K562 (cell line): ENCODE measurements at regions not wholly inside any gene's neighbourhood (a gene's known extent, or its start where the extent isn't known, plus 50 kb on each side); places are given as distances from the start of the nearest gene placed in this dataset.

Experiments
- ADNP ChIP-seq: fragments of 200-800 bp; sonication (Bioruptor generic); IDR thresholded peaks from 2 replicates; pipeline ENCODE4 v1.6.1; 2016; ENCODE audit warnings: missing genetic modification characterization, missing compliant biosample characterization
- CBX8 ChIP-seq: fragments of 200-600 bp; sonication (generic); IDR thresholded peaks from 2 replicates; pipeline ENCODE4 v1.6.1; 2012; ENCODE audit warnings: borderline replicate concordance, mixed run types, low read depth, mild to moderate bottlenecking, moderate library complexity, mixed read lengths, low read length, control low read depth, inconsistent platforms; ENCODE audit not compliant: poor library complexity, severe bottlenecking; ENCODE audit errors: extremely low read depth
- FOXM1 ChIP-seq, 2 experiments: fragments of 450-650 bp in 1 of 2; sonication (generic) in 1 of 2; formaldehyde crosslinking in 1 of 2; IDR thresholded peaks; 2 replicates each; pipeline versions ENCODE4 v1.6.1 to v1.9.0; 2017 to 2022; ENCODE audit warnings: low read depth in 2 of 2, mild to moderate bottlenecking in 2 of 2, missing genetic modification reagents in 1 of 2, moderate library complexity in 1 of 2
- PCBP1 ChIP-seq: fragments of 200-400 bp; formaldehyde crosslinking; IDR thresholded peaks from 2 replicates; pipeline ENCODE4 v1.6.1; 2018; ENCODE audit warnings: mild to moderate bottlenecking, low read depth, low read length; ENCODE audit not compliant: poor library complexity, severe bottlenecking
- PCBP2 ChIP-seq: fragments of 200-400 bp; formaldehyde crosslinking; IDR thresholded peaks from 2 replicates; pipeline ENCODE4 v1.6.1; 2018; ENCODE audit warnings: low read length, low read depth, mild to moderate bottlenecking, moderate library complexity; ENCODE audit not compliant: poor library complexity, severe bottlenecking
- TF ChIP-seq, protein P1 (sequence below): fragments of 250-450 bp; sonication (Bioruptor Pico); IDR thresholded peaks from 2 replicates; pipeline ENCODE4 v1.4.0; 2020
- TF ChIP-seq, protein P2 (sequence below): fragments of 450-650 bp; IDR thresholded peaks from 2 replicates; pipeline ENCODE4 v1.6.1; 2017; ENCODE audit warnings: mild to moderate bottlenecking, moderate library complexity
- TF ChIP-seq, protein P3 (sequence below), 3 experiments: fragments of 200-800 bp in 1 of 3; sonication (Bioruptor generic) in 1 of 3; sonication (generic) in 1 of 3; formaldehyde crosslinking in 1 of 3; IDR thresholded peaks; 2 replicates each; pipeline versions ENCODE4 v1.6.1 to v1.8.0; 2016 to 2022; ENCODE audit warnings: mild to moderate bottlenecking in 2 of 3, missing compliant biosample characterization in 2 of 3, missing genetic modification characterization in 2 of 3, missing genetic modification reagents in 1 of 3
- TF ChIP-seq, protein P4 (sequence below): fragments of 250-450 bp; sonication (Bioruptor Pico); IDR thresholded peaks from 2 replicates; pipeline ENCODE4 v1.4.0; 2020; ENCODE audit warnings: mild to moderate bottlenecking, moderate library complexity
- TF ChIP-seq, protein P5 (sequence below): fragments of 250-450 bp; sonication (Bioruptor Pico); IDR thresholded peaks from 2 replicates; pipeline ENCODE4 v1.9.0; 2021; ENCODE audit warnings: mild to moderate bottlenecking
- TF ChIP-seq, protein P6 (sequence below): fragments of 250-450 bp; sonication (Bioruptor Pico); IDR thresholded peaks from 2 replicates; pipeline ENCODE4 v1.4.0; 2020; ENCODE audit warnings: mild to moderate bottlenecking, moderate library complexity, borderline replicate concordance

DNA sequence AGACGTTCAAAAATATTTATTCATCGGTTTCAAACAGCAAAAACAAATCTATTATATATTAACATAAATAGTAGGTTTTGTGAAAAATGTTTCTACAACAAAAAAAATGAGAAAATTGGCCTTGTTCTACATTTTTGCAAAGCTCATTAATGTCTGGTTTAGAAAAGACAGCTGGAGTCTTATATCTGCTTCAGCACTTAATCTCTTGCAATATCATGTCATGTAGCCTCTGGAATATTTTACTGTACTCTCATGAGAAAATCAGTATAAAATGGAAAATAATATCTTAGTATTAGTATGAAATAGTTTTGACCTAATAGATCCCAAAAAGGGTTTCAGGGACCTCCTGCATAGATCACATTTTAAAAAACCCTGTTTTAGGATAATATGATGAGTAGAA is 326.6 kb downstream of the ARL4A start (continued):
- TF ChIP-seq, protein P1, sequence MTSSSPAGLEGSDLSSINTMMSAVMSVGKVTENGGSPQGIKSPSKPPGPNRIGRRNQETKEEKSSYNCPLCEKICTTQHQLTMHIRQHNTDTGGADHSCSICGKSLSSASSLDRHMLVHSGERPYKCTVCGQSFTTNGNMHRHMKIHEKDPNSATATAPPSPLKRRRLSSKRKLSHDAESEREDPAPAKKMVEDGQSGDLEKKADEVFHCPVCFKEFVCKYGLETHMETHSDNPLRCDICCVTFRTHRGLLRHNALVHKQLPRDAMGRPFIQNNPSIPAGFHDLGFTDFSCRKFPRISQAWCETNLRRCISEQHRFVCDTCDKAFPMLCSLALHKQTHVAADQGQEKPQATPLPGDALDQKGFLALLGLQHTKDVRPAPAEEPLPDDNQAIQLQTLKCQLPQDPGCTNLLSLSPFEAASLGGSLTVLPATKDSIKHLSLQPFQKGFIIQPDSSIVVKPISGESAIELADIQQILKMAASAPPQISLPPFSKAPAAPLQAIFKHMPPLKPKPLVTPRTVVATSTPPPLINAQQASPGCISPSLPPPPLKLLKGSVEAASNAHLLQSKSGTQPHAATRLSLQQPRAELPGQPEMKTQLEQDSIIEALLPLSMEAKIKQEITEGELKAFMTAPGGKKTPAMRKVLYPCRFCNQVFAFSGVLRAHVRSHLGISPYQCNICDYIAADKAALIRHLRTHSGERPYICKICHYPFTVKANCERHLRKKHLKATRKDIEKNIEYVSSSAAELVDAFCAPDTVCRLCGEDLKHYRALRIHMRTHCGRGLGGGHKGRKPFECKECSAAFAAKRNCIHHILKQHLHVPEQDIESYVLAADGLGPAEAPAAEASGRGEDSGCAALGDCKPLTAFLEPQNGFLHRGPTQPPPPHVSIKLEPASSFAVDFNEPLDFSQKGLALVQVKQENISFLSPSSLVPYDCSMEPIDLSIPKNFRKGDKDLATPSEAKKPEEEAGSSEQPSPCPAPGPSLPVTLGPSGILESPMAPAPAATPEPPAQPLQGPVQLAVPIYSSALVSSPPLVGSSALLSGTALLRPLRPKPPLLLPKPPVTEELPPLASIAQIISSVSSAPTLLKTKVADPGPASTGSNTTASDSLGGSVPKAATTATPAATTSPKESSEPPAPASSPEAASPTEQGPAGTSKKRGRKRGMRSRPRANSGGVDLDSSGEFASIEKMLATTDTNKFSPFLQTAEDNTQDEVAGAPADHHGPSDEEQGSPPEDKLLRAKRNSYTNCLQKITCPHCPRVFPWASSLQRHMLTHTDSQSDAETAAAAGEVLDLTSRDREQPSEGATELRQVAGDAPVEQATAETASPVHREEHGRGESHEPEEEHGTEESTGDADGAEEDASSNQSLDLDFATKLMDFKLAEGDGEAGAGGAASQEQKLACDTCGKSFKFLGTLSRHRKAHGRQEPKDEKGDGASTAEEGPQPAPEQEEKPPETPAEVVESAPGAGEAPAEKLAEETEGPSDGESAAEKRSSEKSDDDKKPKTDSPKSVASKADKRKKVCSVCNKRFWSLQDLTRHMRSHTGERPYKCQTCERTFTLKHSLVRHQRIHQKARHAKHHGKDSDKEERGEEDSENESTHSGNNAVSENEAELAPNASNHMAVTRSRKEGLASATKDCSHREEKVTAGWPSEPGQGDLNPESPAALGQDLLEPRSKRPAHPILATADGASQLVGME (CRISPR knock-in tag), result no peak
- TF ChIP-seq ADNP (tag) (no peak), CBX8 (no peak), PCBP1 (no peak), FOXM1 (IDR thresholded peaks at IDR 0.05; ENCODE audit: low read depth) (no peak), FOXM1 (CRISPR knock-in tag; IDR thresholded peaks at IDR 0.05; ENCODE audit: low read depth) (no peak), PCBP2 (no peak)
- TF ChIP-seq, protein P2, sequence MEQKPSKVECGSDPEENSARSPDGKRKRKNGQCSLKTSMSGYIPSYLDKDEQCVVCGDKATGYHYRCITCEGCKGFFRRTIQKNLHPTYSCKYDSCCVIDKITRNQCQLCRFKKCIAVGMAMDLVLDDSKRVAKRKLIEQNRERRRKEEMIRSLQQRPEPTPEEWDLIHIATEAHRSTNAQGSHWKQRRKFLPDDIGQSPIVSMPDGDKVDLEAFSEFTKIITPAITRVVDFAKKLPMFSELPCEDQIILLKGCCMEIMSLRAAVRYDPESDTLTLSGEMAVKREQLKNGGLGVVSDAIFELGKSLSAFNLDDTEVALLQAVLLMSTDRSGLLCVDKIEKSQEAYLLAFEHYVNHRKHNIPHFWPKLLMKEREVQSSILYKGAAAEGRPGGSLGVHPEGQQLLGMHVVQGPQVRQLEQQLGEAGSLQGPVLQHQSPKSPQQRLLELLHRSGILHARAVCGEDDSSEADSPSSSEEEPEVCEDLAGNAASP, result no peak
- TF ChIP-seq, protein P3, sequence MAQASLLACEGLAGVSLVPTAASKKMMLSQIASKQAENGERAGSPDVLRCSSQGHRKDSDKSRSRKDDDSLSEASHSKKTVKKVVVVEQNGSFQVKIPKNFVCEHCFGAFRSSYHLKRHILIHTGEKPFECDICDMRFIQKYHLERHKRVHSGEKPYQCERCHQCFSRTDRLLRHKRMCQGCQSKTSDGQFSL (CRISPR knock-in tag; IDR thresholded peaks at IDR 0.05), result no peak
- TF ChIP-seq, protein P3 (tag; IDR thresholded peaks at IDR 0.05), result no peak
- TF ChIP-seq, protein P4, sequence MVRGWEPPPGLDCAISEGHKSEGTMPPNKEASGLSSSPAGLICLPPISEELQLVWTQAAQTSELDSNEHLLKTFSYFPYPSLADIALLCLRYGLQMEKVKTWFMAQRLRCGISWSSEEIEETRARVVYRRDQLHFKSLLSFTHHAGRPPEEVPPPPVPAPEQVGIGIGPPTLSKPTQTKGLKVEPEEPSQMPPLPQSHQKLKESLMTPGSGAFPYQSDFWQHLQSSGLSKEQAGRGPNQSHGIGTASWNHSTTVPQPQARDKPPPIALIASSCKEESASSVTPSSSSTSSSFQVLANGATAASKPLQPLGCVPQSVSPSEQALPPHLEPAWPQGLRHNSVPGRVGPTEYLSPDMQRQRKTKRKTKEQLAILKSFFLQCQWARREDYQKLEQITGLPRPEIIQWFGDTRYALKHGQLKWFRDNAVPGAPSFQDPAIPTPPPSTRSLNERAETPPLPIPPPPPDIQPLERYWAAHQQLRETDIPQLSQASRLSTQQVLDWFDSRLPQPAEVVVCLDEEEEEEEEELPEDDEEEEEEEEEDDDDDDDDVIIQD (CRISPR knock-in tag), result no peak
- TF ChIP-seq, protein P5, sequence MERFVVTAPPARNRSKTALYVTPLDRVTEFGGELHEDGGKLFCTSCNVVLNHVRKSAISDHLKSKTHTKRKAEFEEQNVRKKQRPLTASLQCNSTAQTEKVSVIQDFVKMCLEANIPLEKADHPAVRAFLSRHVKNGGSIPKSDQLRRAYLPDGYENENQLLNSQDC (CRISPR knock-in tag), result no peak
- TF ChIP-seq, protein P6, sequence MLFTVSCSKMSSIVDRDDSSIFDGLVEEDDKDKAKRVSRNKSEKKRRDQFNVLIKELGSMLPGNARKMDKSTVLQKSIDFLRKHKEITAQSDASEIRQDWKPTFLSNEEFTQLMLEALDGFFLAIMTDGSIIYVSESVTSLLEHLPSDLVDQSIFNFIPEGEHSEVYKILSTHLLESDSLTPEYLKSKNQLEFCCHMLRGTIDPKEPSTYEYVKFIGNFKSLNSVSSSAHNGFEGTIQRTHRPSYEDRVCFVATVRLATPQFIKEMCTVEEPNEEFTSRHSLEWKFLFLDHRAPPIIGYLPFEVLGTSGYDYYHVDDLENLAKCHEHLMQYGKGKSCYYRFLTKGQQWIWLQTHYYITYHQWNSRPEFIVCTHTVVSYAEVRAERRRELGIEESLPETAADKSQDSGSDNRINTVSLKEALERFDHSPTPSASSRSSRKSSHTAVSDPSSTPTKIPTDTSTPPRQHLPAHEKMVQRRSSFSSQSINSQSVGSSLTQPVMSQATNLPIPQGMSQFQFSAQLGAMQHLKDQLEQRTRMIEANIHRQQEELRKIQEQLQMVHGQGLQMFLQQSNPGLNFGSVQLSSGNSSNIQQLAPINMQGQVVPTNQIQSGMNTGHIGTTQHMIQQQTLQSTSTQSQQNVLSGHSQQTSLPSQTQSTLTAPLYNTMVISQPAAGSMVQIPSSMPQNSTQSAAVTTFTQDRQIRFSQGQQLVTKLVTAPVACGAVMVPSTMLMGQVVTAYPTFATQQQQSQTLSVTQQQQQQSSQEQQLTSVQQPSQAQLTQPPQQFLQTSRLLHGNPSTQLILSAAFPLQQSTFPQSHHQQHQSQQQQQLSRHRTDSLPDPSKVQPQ (CRISPR knock-in tag), result no peak
- TF ChIP-seq, all 486 proteins: peak for 0
